ENCODE measurements at regions not wholly inside any gene's neighbourhood (a gene's known extent, or its start where the extent isn't known, plus 50 kb on each side); places are given as distances from the start of the nearest gene placed in this dataset.
"Not testable (repeated sequence)": the region's sequence is repeated elsewhere in the genome, so short reads cannot be mapped to it uniquely, and the experiment has no call there.

- no peaks in the 10 kb centered on the region for H3K4me1 ChIP-seq (ENCODE audit: insufficient read depth, low read length)
- no peak overlapping the region for H3K27ac ChIP-seq (ENCODE audit: low read depth, low read length)
- H3K9ac ChIP-seq (ENCODE audit: low read length), result no peak overlapping the region
- no peaks in the 10 kb centered on the region for H3K36me3 ChIP-seq (ENCODE audit: insufficient read depth, low read length)
- H3K27me3 ChIP-seq (ENCODE audit: control insufficient read depth in 1 of 2, insufficient read depth in 2 of 2, low read length in 2 of 2), result no peaks in the 10 kb centered on the region
- H3K4me3 ChIP-seq (ENCODE audit: low read depth in 1 of 2, low read length in 2 of 2), result no peak overlapping the region
- H3K9me3 ChIP-seq (ENCODE audit: low read length), result no peaks in the 10 kb centered on the region
These were observed 1214.8 kb downstream of the STIM2 start for GRCh38 chr4:28075401-28075956.

- H3K27ac ChIP-seq (ENCODE audit: low read depth, low read length); H3K4me1 ChIP-seq (ENCODE audit: insufficient read depth, low read length); H3K9me3 ChIP-seq (ENCODE audit: low read length); H3K9ac ChIP-seq (ENCODE audit: low read length); H3K36me3 ChIP-seq (ENCODE audit: insufficient read depth, low read length); H3K4me3 ChIP-seq (ENCODE audit: low read depth in 1 of 2, low read length in 2 of 2); H3K27me3 ChIP-seq (ENCODE audit: control insufficient read depth in 1 of 2, insufficient read depth in 2 of 2, low read length in 2 of 2): not testable (repeated sequence)
These were observed 1216.6 kb downstream of the STIM2 start for GRCh38 chr4:28077203-28077602.

- Histone ChIP-seq H3K36me3 (ENCODE audit: insufficient read depth, low read length) (no peaks in the 10 kb centered on the region), H3K9me3 (ENCODE audit: low read length) (no peaks in the 10 kb centered on the region), H3K9ac (ENCODE audit: low read length) (no peak overlapping the region), H3K4me3 (ENCODE audit: low read depth in 1 of 2, low read length in 2 of 2) (no peak overlapping the region), H3K27ac (ENCODE audit: low read depth, low read length) (no peak overlapping the region), H3K27me3 (ENCODE audit: control insufficient read depth in 1 of 2, insufficient read depth in 2 of 2, low read length in 2 of 2) (no peaks in the 10 kb centered on the region), H3K4me1 (ENCODE audit: insufficient read depth, low read length) (no peaks in the 10 kb centered on the region)
These were observed 1222.2 kb downstream of the STIM2 start for GRCh38 chr4:28082686-28083390.

GRCh38 chr4:28092610-28093009 lies 1232.0 kb downstream of the STIM2 start:
- Histone ChIP-seq H3K4me1 (ENCODE audit: insufficient read depth, low read length) (no peaks in the 10 kb centered on the region), H3K4me3 (ENCODE audit: low read depth in 1 of 2, low read length in 2 of 2) (no peak overlapping the region), H3K27me3 (ENCODE audit: control insufficient read depth in 1 of 2, insufficient read depth in 2 of 2, low read length in 2 of 2) (no peaks in the 10 kb centered on the region), H3K27ac (ENCODE audit: low read depth, low read length) (no peak overlapping the region), H3K36me3 (ENCODE audit: insufficient read depth, low read length) (no peaks in the 10 kb centered on the region), H3K9me3 (ENCODE audit: low read length) (no peaks in the 10 kb centered on the region), H3K9ac (ENCODE audit: low read length) (no peak overlapping the region)

- Histone ChIP-seq H3K4me1 (ENCODE audit: insufficient read depth, low read length) (no peaks in the 10 kb centered on the region), H3K9ac (ENCODE audit: low read length) (no peak overlapping the region), H3K9me3 (ENCODE audit: low read length) (no peaks in the 10 kb centered on the region), H3K36me3 (ENCODE audit: insufficient read depth, low read length) (no peaks in the 10 kb centered on the region), H3K27me3 (ENCODE audit: control insufficient read depth in 1 of 2, insufficient read depth in 2 of 2, low read length in 2 of 2) (no peaks in the 10 kb centered on the region), H3K27ac (ENCODE audit: low read depth, low read length) (no peak overlapping the region), H3K4me3 (ENCODE audit: low read depth in 1 of 2, low read length in 2 of 2) (no peak overlapping the region)
These were observed 1232.4 kb downstream of the STIM2 start for GRCh38 chr4:28093071-28093470.

- H3K27ac ChIP-seq (ENCODE audit: low read depth, low read length), result no peak overlapping the region
- no peaks in the 10 kb centered on the region for H3K36me3 ChIP-seq (ENCODE audit: insufficient read depth, low read length)
- H3K27me3 ChIP-seq (ENCODE audit: control insufficient read depth in 1 of 2, insufficient read depth in 2 of 2, low read length in 2 of 2), result no peaks in the 10 kb centered on the region
- no peaks in the 10 kb centered on the region for H3K9me3 ChIP-seq (ENCODE audit: low read length)
- H3K9ac ChIP-seq (ENCODE audit: low read length), result no peak overlapping the region
- no peak overlapping the region for H3K4me3 ChIP-seq (ENCODE audit: low read depth in 1 of 2, low read length in 2 of 2)
- H3K4me1 ChIP-seq (ENCODE audit: insufficient read depth, low read length), result no peaks in the 10 kb centered on the region
These were observed 1240.9 kb downstream of the STIM2 start for GRCh38 chr4:28101583-28101982.

GRCh38 chr4:28105271-28105859 lies 1244.7 kb downstream of the STIM2 start:
- Histone ChIP-seq H3K36me3 (ENCODE audit: insufficient read depth, low read length) (no peaks in the 10 kb centered on the region), H3K9ac (ENCODE audit: low read length) (no peak overlapping the region), H3K27ac (ENCODE audit: low read depth, low read length) (no peak overlapping the region), H3K4me3 (ENCODE audit: low read depth in 1 of 2, low read length in 2 of 2) (no peak overlapping the region), H3K9me3 (ENCODE audit: low read length) (no peaks in the 10 kb centered on the region), H3K4me1 (ENCODE audit: insufficient read depth, low read length) (no peaks in the 10 kb centered on the region), H3K27me3 (ENCODE audit: control insufficient read depth in 1 of 2, insufficient read depth in 2 of 2, low read length in 2 of 2) (no peaks in the 10 kb centered on the region)

GRCh38 chr4:28106155-28106554 lies 1245.5 kb downstream of the STIM2 start:
- no peak overlapping the region for H3K9ac ChIP-seq (ENCODE audit: low read length)
- H3K9me3 ChIP-seq (ENCODE audit: low read length), result no peaks in the 10 kb centered on the region
- no peaks in the 10 kb centered on the region for H3K36me3 ChIP-seq (ENCODE audit: insufficient read depth, low read length)
- no peaks in the 10 kb centered on the region for H3K4me1 ChIP-seq (ENCODE audit: insufficient read depth, low read length)
- H3K27me3 ChIP-seq (ENCODE audit: control insufficient read depth in 1 of 2, insufficient read depth in 2 of 2, low read length in 2 of 2), result no peaks in the 10 kb centered on the region
- H3K27ac ChIP-seq (ENCODE audit: low read depth, low read length), result no peak overlapping the region
- no peak overlapping the region for H3K4me3 ChIP-seq (ENCODE audit: low read depth in 1 of 2, low read length in 2 of 2)

GRCh38 chr4:28109801-28110200 lies 1249.2 kb downstream of the STIM2 start:
- no peaks in the 10 kb centered on the region for H3K4me1 ChIP-seq (ENCODE audit: insufficient read depth, low read length)
- H3K27ac ChIP-seq (ENCODE audit: low read depth, low read length), result no peak overlapping the region
- H3K4me3 ChIP-seq (ENCODE audit: low read depth in 1 of 2, low read length in 2 of 2), result no peak overlapping the region
- H3K36me3 ChIP-seq (ENCODE audit: insufficient read depth, low read length), result no peaks in the 10 kb centered on the region
- H3K9ac ChIP-seq (ENCODE audit: low read length), result no peak overlapping the region
- no peaks in the 10 kb centered on the region for H3K9me3 ChIP-seq (ENCODE audit: low read length)
- H3K27me3 ChIP-seq (ENCODE audit: control insufficient read depth in 1 of 2, insufficient read depth in 2 of 2, low read length in 2 of 2), result no peaks in the 10 kb centered on the region

- H3K9ac ChIP-seq (ENCODE audit: low read length); H3K4me1 ChIP-seq (ENCODE audit: insufficient read depth, low read length); H3K4me3 ChIP-seq (ENCODE audit: low read depth in 1 of 2, low read length in 2 of 2); H3K36me3 ChIP-seq (ENCODE audit: insufficient read depth, low read length); H3K27ac ChIP-seq (ENCODE audit: low read depth, low read length); H3K27me3 ChIP-seq (ENCODE audit: control insufficient read depth in 1 of 2, insufficient read depth in 2 of 2, low read length in 2 of 2); H3K9me3 ChIP-seq (ENCODE audit: low read length): not testable (repeated sequence)
These were observed 1252.2 kb downstream of the STIM2 start for GRCh38 chr4:28112691-28113335.

- H3K9ac ChIP-seq (ENCODE audit: low read length); H3K27me3 ChIP-seq (ENCODE audit: control insufficient read depth in 1 of 2, insufficient read depth in 2 of 2, low read length in 2 of 2); H3K4me3 ChIP-seq (ENCODE audit: low read depth in 1 of 2, low read length in 2 of 2); H3K4me1 ChIP-seq (ENCODE audit: insufficient read depth, low read length); H3K36me3 ChIP-seq (ENCODE audit: insufficient read depth, low read length); H3K27ac ChIP-seq (ENCODE audit: low read depth, low read length); H3K9me3 ChIP-seq (ENCODE audit: low read length): not testable (repeated sequence)
These were observed 1252.9 kb downstream of the STIM2 start for GRCh38 chr4:28113586-28113985.

Data from muscle layer of colon (tissue), 2 donors.